Neural progenitor cell (in vitro differentiated cells): ENCODE measurements at regions not wholly inside any gene's neighbourhood (a gene's known extent, or its start where the extent isn't known, plus 50 kb on each side); places are given as distances from the start of the nearest gene placed in this dataset.

ENCODE experiments used
- DNase-seq: peaks from one replicate; pipeline ENCODE4 v3.0.0-alpha.2; 2016; ENCODE audit warnings: low spot score
- H2AFZ ChIP-seq: fragments of 200-600 bp; sonication (generic); replicated peaks from 2 replicates; pipeline ENCODE4 v1.6.1; 2016; ENCODE audit warnings: antibody characterized with exemption
- H3F3A ChIP-seq: fragments of 200-600 bp; sonication (generic); 2 replicates; pipeline ENCODE4 v1.6.1; 2016; ENCODE audit warnings: antibody characterized with exemption, low read depth
- H3K27ac ChIP-seq: fragments of 200-600 bp; sonication (generic); 2 replicates; pipeline ENCODE4 v1.5.1; 2016; ENCODE audit warnings: mild to moderate bottlenecking
- H3K27me3 ChIP-seq: fragments of 200-600 bp; sonication (generic); 2 replicates; pipeline ENCODE4 v1.6.1; 2016; ENCODE audit warnings: mild to moderate bottlenecking, moderate library complexity
- H3K36me3 ChIP-seq: fragments of 200-600 bp; sonication (generic); 2 replicates; pipeline ENCODE4 v1.5.1; 2016
- H3K4me1 ChIP-seq: fragments of 200-600 bp; sonication (generic); 2 replicates; pipeline ENCODE4 v1.6.1; 2016; ENCODE audit warnings: mixed run types
- H3K4me2 ChIP-seq: fragments of 200-600 bp; sonication (generic); 2 replicates; pipeline ENCODE4 v1.6.1; 2016
- H3K4me3 ChIP-seq: fragments of 200-600 bp; sonication (generic); 2 replicates; pipeline ENCODE4 v1.5.1; 2016
- H3K79me2 ChIP-seq: fragments of 200-600 bp; sonication (generic); 2 replicates; pipeline ENCODE4 v1.6.1; 2016; ENCODE audit warnings: low read depth
- H3K9ac ChIP-seq: fragments of 200-600 bp; sonication (generic); 2 replicates; pipeline ENCODE4 v1.6.1; 2016
- H3K9me3 ChIP-seq: fragments of 200-600 bp; sonication (generic); 2 replicates; pipeline ENCODE4 v1.5.1; 2016; ENCODE audit warnings: low read depth
- H4K20me1 ChIP-seq: fragments of 200-600 bp; sonication (generic); 2 replicates; pipeline ENCODE4 v1.6.1; 2016; ENCODE audit warnings: low read depth
- H3K27ac Mint-ChIP-seq: 3 replicates; pipeline ENCODE4 v1.8.0; 2021; ENCODE audit warnings: mixed read lengths
- H3K27me3 Mint-ChIP-seq: 2 replicates; pipeline ENCODE4 v1.8.0; 2022; ENCODE audit warnings: low read depth, mild to moderate bottlenecking, inconsistent platforms, moderate library complexity, mixed read lengths; ENCODE audit not compliant: insufficient read depth
- H3K36me3 Mint-ChIP-seq: 3 replicates; pipeline ENCODE4 v1.8.0; 2021; ENCODE audit warnings: mixed read lengths
- H3K4me1 Mint-ChIP-seq: 3 replicates; pipeline ENCODE4 v1.8.0; 2021; ENCODE audit warnings: mixed read lengths
- H3K4me3 Mint-ChIP-seq: 3 replicates; pipeline ENCODE4 v1.8.0; 2021; ENCODE audit warnings: mild to moderate bottlenecking, moderate library complexity, mixed read lengths
- H3K9me3 Mint-ChIP-seq: 3 replicates; pipeline ENCODE4 v1.8.0; 2020; ENCODE audit warnings: mixed read lengths
- EZH2 ChIP-seq: fragments of 200-600 bp; sonication (generic); IDR thresholded peaks from 2 replicates; pipeline ENCODE4 v1.6.1; 2017; ENCODE audit warnings: antibody characterized with exemption, mild to moderate bottlenecking, moderate library complexity
- EZH2phosphoT487 ChIP-seq: fragments of 200-600 bp; sonication (generic); IDR thresholded peaks from 2 replicates; pipeline ENCODE4 v1.6.1; 2017; ENCODE audit warnings: antibody characterized with exemption
- TF ChIP-seq, protein P1 (sequence below): fragments of 200-600 bp; sonication (generic); IDR thresholded peaks from 2 replicates; pipeline ENCODE4 v1.5.1; 2017; ENCODE audit warnings: antibody characterized with exemption, mild to moderate bottlenecking

DNA sequence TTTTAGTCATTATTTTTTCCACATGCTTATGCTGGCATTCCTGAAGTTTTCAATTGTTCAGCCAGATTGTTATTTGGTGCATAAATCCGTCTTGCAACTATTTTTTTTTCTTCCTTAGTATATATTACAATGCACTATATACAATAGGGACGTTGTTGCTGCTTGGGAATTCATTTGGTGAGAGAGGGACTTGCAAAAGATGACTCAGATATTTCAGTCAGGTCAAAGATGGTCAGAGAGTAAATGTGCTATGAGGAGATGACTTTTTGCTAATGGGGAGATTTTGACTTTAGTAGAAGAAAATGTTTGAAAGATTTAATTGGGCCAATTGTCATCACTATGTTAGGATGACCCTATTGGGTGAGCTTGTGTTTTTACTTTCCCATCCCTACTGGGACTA is 348.4 kb upstream of the MTPN start:
- no peaks in the 10 kb centered on the region for H3K79me2 ChIP-seq
- no peak for TF ChIP-seq EZH2
- TF ChIP-seq EZH2phosphoT487, result no peak
- TF ChIP-seq, protein P1, sequence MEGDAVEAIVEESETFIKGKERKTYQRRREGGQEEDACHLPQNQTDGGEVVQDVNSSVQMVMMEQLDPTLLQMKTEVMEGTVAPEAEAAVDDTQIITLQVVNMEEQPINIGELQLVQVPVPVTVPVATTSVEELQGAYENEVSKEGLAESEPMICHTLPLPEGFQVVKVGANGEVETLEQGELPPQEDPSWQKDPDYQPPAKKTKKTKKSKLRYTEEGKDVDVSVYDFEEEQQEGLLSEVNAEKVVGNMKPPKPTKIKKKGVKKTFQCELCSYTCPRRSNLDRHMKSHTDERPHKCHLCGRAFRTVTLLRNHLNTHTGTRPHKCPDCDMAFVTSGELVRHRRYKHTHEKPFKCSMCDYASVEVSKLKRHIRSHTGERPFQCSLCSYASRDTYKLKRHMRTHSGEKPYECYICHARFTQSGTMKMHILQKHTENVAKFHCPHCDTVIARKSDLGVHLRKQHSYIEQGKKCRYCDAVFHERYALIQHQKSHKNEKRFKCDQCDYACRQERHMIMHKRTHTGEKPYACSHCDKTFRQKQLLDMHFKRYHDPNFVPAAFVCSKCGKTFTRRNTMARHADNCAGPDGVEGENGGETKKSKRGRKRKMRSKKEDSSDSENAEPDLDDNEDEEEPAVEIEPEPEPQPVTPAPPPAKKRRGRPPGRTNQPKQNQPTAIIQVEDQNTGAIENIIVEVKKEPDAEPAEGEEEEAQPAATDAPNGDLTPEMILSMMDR, result no peak
- Mint-ChIP-seq H3K4me1 (peaks cover 3% of the 10 kb centered on the region), H3K9me3 (no peaks in the 10 kb centered on the region), H3K36me3 (no peaks in the 10 kb centered on the region), H3K27me3 (peaks cover 3% of the 10 kb centered on the region), H3K4me3 (no peak overlapping the region), H3K27ac (no peak overlapping the region)
- no peaks in the 10 kb centered on the region for H3K27me3 ChIP-seq
- no peaks in the 10 kb centered on the region for H3K4me1 ChIP-seq
- no peak overlapping the region for H2AFZ ChIP-seq
- H3K4me2 ChIP-seq, result no peak overlapping the region
- no peaks in the 10 kb centered on the region for H4K20me1 ChIP-seq
- no peak for DNase-seq
- no peaks in the 10 kb centered on the region for H3F3A ChIP-seq
- H3K36me3 ChIP-seq, result no peaks in the 10 kb centered on the region
- no peak overlapping the region for H3K4me3 ChIP-seq
- no peak overlapping the region for H3K27ac ChIP-seq
- no peaks in the 10 kb centered on the region for H3K9me3 ChIP-seq
- H3K9ac ChIP-seq, result no peak overlapping the region

DNA sequence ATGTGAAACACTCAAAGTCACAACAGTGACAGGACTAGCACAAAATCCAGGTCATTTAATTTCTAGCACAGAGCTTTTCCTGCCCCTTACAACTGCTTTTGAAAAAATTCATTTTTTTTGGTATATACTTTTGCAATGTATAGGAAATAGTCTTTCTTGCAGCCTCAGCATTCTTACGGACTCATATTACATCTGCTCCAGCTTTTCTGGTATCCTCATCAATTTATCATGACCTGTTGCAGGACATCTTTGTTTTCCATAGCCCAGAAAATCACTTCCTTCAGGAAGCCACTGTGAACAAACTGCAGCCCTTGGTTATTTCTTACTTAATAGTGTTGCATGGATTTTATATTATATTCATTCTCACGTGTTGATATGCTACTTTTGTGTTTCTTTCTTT is 347.9 kb upstream of the MTPN start:
- Histone ChIP-seq H3K4me1 (no peaks in the 10 kb centered on the region), H3K27ac (no peak overlapping the region), H3K79me2 (no peaks in the 10 kb centered on the region), H3K4me3 (no peak overlapping the region), H4K20me1 (no peaks in the 10 kb centered on the region), H3K36me3 (no peaks in the 10 kb centered on the region), H3K9me3 (no peaks in the 10 kb centered on the region), H3F3A (no peaks in the 10 kb centered on the region), H3K9ac (no peak overlapping the region), H3K27me3 (no peaks in the 10 kb centered on the region), H3K4me2 (no peak overlapping the region), H2AFZ (no peak overlapping the region)
- no peak for DNase-seq
- Mint-ChIP-seq H3K4me1 (peaks cover 3% of the 10 kb centered on the region), H3K27ac (no peak overlapping the region), H3K4me3 (no peak overlapping the region), H3K9me3 (no peaks in the 10 kb centered on the region), H3K36me3 (no peaks in the 10 kb centered on the region), H3K27me3 (peaks cover 3% of the 10 kb centered on the region)
- TF ChIP-seq EZH2 (no peak), EZH2phosphoT487 (no peak)
- TF ChIP-seq, protein P1, result no peak

DNA sequence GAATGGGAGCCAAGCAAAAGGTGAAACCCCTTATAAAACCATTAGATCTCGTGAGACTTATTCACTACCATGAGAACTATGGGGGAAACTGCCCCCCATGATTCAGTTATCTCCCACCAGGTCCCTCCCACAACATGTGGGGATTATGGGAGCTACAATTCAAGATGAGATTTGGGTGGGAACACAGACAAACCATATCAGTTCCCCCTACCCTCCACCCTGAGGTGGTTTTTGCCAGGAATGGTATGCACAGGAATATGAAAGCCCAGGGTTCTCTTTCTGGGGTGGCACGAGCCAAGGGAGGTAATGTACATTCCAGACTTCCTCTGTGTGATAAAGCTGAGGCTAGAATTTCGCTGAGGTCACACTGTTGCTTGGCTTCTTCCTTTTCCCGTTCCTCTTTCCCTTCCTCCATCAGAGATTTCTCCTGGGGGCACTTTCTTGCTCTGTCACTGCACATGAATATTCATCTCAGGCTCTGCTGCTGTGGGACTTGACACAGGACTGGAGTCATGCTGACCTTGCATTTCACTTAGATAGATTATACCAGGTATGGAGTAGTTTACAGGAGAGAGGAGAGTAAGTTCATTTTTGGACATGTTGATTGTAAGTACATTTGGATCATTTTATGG is 347.0 kb upstream of the MTPN start:
- Mint-ChIP-seq H3K4me3 (no peak overlapping the region), H3K9me3 (no peaks in the 10 kb centered on the region), H3K4me1 (peaks cover 3% of the 10 kb centered on the region), H3K27me3 (peaks cover 3% of the 10 kb centered on the region), H3K36me3 (no peaks in the 10 kb centered on the region), H3K27ac (no peak overlapping the region)
- no peak overlapping the region for H3K27ac ChIP-seq
- no peaks in the 10 kb centered on the region for H4K20me1 ChIP-seq
- H3K27me3 ChIP-seq, result no peaks in the 10 kb centered on the region
- H3K9ac ChIP-seq, result no peak overlapping the region
- H3K9me3 ChIP-seq, result no peaks in the 10 kb centered on the region
- no peaks in the 10 kb centered on the region for H3K79me2 ChIP-seq
- no peak overlapping the region for H2AFZ ChIP-seq
- H3K4me3 ChIP-seq, result no peak overlapping the region
- no peak for DNase-seq
- H3F3A ChIP-seq, result no peaks in the 10 kb centered on the region
- no peak overlapping the region for H3K4me2 ChIP-seq
- H3K4me1 ChIP-seq, result no peaks in the 10 kb centered on the region
- TF ChIP-seq, protein P1, result no peak
- H3K36me3 ChIP-seq, result no peaks in the 10 kb centered on the region
